ENCODE measurements at regions not wholly inside any gene's neighbourhood (a gene's known extent, or its start where the extent isn't known, plus 50 kb on each side); places are given as distances from the start of the nearest gene placed in this dataset.

- TF ChIP-seq CTCF (IDR thresholded peaks at IDR 0.05) (no peak), EP300 (IDR thresholded peaks at IDR 0.05) (no peak), POLR2A (IDR thresholded peaks at IDR 0.05) (no peak), POLR2AphosphoS5 (IDR thresholded peaks at IDR 0.05) (no peak)
Measured at GRCh38 chr22:47976219-47976618, 1213.8 kb downstream of the TBC1D22A start.
